Lung (tissue), 11 donors: ENCODE measurements at regions not wholly inside any gene's neighbourhood (a gene's known extent, or its start where the extent isn't known, plus 50 kb on each side); places are given as distances from the start of the nearest gene placed in this dataset.

Source experiments
- ATAC-seq: fragments of 200-7000 bp; cut with Tn5 transposase; one replicate; pipeline ENCODE4 v1.9.1; 2020; ENCODE audit warnings: moderate number of reproducible peaks; ENCODE audit not compliant: insufficient read depth, low FRiP score
- DNase-seq, 3 donors: peaks; one replicate each; pipeline ENCODE4 v3.0.0-alpha.2; 2013 to 2017
- H3K27ac ChIP-seq, 2 donors: one replicate each; pipeline ENCODE4 v1.5.1; 2013; ENCODE audit warnings: mild to moderate bottlenecking in 2 of 2, moderate library complexity in 2 of 2, control low read depth in 1 of 2, inconsistent platforms in 1 of 2, low read depth in 1 of 2, low read length in 1 of 2
- H3K27me3 ChIP-seq, 3 donors: one replicate each; pipeline ENCODE4 v1.5.1; 2013; ENCODE audit warnings: low read length in 2 of 3; ENCODE audit not compliant: control insufficient read depth in 3 of 3, insufficient read depth in 3 of 3
- H3K36me3 ChIP-seq, 4 donors: one replicate each; pipeline ENCODE4 v1.5.1; 2013; ENCODE audit warnings: low read length in 4 of 4, mild to moderate bottlenecking in 1 of 4, moderate library complexity in 1 of 4; ENCODE audit not compliant: control insufficient read depth in 4 of 4, insufficient read depth in 4 of 4
- H3K4me1 ChIP-seq, 5 donors: one replicate each; pipeline ENCODE4 v1.5.1; 2013; ENCODE audit warnings: low read length in 5 of 5, mild to moderate bottlenecking in 2 of 5, moderate library complexity in 1 of 5; ENCODE audit not compliant: control insufficient read depth in 5 of 5, insufficient read depth in 5 of 5
- H3K4me3 ChIP-seq: one replicate; pipeline ENCODE4 v1.5.1; 2013; ENCODE audit warnings: mild to moderate bottlenecking, control low read depth, moderate library complexity
- H3K9ac ChIP-seq, 2 donors: one replicate each; pipeline ENCODE4 v1.5.1; 2013; ENCODE audit warnings: low read length in 2 of 2, control low read depth in 1 of 2; ENCODE audit not compliant: insufficient read depth in 1 of 2
- H3K9me3 ChIP-seq, 4 donors: one replicate each; pipeline ENCODE4 v1.5.1; 2013; ENCODE audit warnings: low read length in 3 of 4, mild to moderate bottlenecking in 1 of 4, moderate library complexity in 1 of 4; ENCODE audit not compliant: control insufficient read depth in 4 of 4, insufficient read depth in 3 of 4
- WGBS, 2 donors: extraction: QIAGEN DNeasy Blood & Tissue Kit; methylation state at CpG; one replicate each; pipeline ENCODE4 v1.1.7; 2013; 5-methylcytosine and 5-hydroxymethylcytosine counted together
- TF ChIP-seq, protein P1 (sequence below): IDR thresholded peaks from 2 replicates; pipeline ENCODE4 v1.5.1; 2012; ENCODE audit warnings: mild to moderate bottlenecking; ENCODE audit errors: control extremely low read depth, extremely low read depth
- donor health status: control.
- donor health status: control.
- donor health status: Bipolar disorder and iron deficiency.
- donor health status: healthy.
- donor health status: DM: yes; HTN: yes; CAD: no.

DNA sequence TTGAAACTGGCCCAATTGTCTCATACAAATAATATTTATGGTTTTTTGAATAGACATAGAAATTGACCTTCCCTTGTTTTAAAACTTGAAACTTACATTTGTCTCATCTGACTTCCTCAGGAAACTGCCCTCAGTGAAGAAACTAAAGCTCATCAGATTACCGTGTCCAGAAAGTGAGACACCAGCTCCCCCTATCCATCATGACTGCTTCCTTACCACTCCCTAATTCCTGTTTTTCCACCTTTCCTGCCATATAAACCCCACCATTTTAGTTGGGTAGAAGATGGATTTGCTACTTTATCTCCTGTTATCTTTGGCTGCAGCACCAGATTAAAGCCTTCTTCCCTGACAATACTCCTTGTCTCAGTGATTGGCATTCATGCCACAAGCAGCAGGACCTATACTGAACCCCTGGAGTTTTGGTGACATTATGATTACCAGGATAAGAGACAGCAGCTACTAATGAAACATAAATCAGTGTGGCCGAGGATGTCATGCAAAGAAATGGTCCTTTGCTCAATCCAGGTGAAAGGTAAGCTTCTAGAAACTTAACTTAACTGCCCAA, 1627.6 kb upstream of the ZEB2 start:
- Histone ChIP-seq H3K4me3 (no peak overlapping the region), H3K27ac (no peak overlapping the region), H3K9me3 (peaks cover 0 to 1% (median 0%) of the 10 kb centered on the region in 4 donors), H3K9ac (no peak overlapping the region), H3K4me1 (no peaks in the 10 kb centered on the region), H3K27me3 (no peaks in the 10 kb centered on the region), H3K36me3 (no peaks in the 10 kb centered on the region)
- DNase-seq (no peak), ATAC-seq (no peak)
- WGBS, 2 donors, result 70 to 87% methylated on average over 2 of the region's 2 CpGs
- TF ChIP-seq, protein P1, sequence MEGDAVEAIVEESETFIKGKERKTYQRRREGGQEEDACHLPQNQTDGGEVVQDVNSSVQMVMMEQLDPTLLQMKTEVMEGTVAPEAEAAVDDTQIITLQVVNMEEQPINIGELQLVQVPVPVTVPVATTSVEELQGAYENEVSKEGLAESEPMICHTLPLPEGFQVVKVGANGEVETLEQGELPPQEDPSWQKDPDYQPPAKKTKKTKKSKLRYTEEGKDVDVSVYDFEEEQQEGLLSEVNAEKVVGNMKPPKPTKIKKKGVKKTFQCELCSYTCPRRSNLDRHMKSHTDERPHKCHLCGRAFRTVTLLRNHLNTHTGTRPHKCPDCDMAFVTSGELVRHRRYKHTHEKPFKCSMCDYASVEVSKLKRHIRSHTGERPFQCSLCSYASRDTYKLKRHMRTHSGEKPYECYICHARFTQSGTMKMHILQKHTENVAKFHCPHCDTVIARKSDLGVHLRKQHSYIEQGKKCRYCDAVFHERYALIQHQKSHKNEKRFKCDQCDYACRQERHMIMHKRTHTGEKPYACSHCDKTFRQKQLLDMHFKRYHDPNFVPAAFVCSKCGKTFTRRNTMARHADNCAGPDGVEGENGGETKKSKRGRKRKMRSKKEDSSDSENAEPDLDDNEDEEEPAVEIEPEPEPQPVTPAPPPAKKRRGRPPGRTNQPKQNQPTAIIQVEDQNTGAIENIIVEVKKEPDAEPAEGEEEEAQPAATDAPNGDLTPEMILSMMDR, result no peak

DNA sequence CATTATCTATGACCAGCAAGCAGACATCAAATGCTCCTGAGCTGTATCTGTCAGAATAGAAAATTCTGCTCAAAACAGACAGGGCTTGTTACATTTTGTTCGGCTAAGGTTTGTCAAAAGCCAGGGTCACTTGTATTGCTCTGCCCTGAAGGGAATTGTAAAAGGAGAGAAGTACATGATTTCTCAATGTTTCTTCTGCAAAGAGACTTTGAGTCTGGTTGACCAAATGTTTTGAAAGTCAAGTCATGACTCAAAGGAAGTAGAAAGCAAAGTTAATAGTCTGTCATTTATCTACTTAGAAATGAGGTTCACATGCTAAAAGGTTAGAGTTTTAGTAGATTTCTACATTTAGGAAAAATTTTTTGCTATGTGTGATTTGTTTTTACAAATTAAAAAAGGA, 1624.1 kb upstream of the ZEB2 start:
- 90 to 93% methylated on average over 1 of the region's 1 CpG for WGBS, 2 donors
- ATAC-seq (no peak), DNase-seq (no peak)
- Histone ChIP-seq H3K9ac (no peak overlapping the region), H3K36me3 (no peaks in the 10 kb centered on the region), H3K27me3 (no peaks in the 10 kb centered on the region), H3K4me3 (no peak overlapping the region), H3K4me1 (no peaks in the 10 kb centered on the region), H3K27ac (no peak overlapping the region), H3K9me3 (no peaks in the 10 kb centered on the region)
- TF ChIP-seq, protein P1, result no peak

GRCh38 chr2:146138820-146139219, 1618.9 kb upstream of the ZEB2 start:
- no peak overlapping the region for H3K27ac ChIP-seq
- no peak overlapping the region for H3K9ac ChIP-seq
- ATAC-seq (no peak), DNase-seq (no peak)
- TF ChIP-seq, protein P1, result no peak
- H3K27me3 ChIP-seq, result no peaks in the 10 kb centered on the region
- no peak overlapping the region for H3K4me3 ChIP-seq
- H3K9me3 ChIP-seq, result peaks cover 0 to 2% (median 0%) of the 10 kb centered on the region in 4 donors
- no peaks in the 10 kb centered on the region for H3K36me3 ChIP-seq
- 83 to 85% methylated on average over 3 of the region's 3 CpGs for WGBS, 2 donors
- H3K4me1 ChIP-seq, result no peaks in the 10 kb centered on the region

DNA sequence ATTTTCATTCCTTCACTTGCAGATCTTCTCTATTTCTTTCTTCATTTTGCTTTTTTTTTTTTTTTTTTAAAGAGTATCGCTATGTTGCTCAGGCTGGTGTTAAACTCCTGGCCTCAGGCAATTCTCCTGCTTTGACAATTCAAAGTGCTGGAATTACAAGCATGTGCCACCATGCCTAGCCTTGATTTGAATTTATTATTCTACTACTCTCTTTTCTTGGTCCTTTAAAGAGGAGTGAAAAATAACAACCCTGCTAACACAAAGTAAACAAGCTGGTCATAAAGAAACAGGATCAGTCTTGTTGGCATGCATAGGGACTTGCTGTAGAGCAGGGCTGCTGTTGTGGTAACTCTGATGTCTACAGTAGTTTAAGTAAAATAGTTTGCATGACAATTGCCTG, 1615.3 kb upstream of the ZEB2 start:
- Histone ChIP-seq H3K4me3 (no peak overlapping the region), H3K4me1 (peaks cover 0 to 2% (median 0%) of the 10 kb centered on the region in 5 donors), H3K9ac (no peak overlapping the region), H3K9me3 (peaks cover 0 to 2% (median 0%) of the 10 kb centered on the region in 4 donors), H3K27me3 (no peaks in the 10 kb centered on the region), H3K36me3 (no peaks in the 10 kb centered on the region), H3K27ac (no peak overlapping the region)
- TF ChIP-seq, protein P1, result no peak
- WGBS, 2 donors, result 97 to 100% methylated on average over 1 of the region's 1 CpG
- ATAC-seq (no peak), DNase-seq (no peak)
